ENCODE measurements at regions not wholly inside any gene's neighbourhood (a gene's known extent, or its start where the extent isn't known, plus 50 kb on each side); places are given as distances from the start of the nearest gene placed in this dataset.

GRCh38 chr20:19935842-19936241 lies 81.3 kb upstream of the NAA20 start:
- TF ChIP-seq POLR2A (IDR thresholded peaks at IDR 0.05) (no peak), CTCF (IDR thresholded peaks at IDR 0.05) (no peak)

Data from heart left ventricle (tissue), 13 donors.